ENCODE measurements at regions not wholly inside any gene's neighbourhood (a gene's known extent, or its start where the extent isn't known, plus 50 kb on each side); places are given as distances from the start of the nearest gene placed in this dataset.

GRCh38 chr13:75073786-75074185, 408.2 kb downstream of the TBC1D4 start:
- H3K9me3 ChIP-seq, result no peaks in the 10 kb centered on the region
- TF ChIP-seq POLR2AphosphoS5 (IDR thresholded peaks at IDR 0.05), result no peak
- TF ChIP-seq POLR2A (IDR thresholded peaks at IDR 0.05), result no peak
- TF ChIP-seq, protein P1, sequence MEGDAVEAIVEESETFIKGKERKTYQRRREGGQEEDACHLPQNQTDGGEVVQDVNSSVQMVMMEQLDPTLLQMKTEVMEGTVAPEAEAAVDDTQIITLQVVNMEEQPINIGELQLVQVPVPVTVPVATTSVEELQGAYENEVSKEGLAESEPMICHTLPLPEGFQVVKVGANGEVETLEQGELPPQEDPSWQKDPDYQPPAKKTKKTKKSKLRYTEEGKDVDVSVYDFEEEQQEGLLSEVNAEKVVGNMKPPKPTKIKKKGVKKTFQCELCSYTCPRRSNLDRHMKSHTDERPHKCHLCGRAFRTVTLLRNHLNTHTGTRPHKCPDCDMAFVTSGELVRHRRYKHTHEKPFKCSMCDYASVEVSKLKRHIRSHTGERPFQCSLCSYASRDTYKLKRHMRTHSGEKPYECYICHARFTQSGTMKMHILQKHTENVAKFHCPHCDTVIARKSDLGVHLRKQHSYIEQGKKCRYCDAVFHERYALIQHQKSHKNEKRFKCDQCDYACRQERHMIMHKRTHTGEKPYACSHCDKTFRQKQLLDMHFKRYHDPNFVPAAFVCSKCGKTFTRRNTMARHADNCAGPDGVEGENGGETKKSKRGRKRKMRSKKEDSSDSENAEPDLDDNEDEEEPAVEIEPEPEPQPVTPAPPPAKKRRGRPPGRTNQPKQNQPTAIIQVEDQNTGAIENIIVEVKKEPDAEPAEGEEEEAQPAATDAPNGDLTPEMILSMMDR (IDR thresholded peaks at IDR 0.05), result no peak
- H3K27me3 ChIP-seq, result no peaks in the 10 kb centered on the region
- intact Hi-C loops (cut with DNase I; ENCODE audit: low total_unique reads), result no loop called here
- no peak overlapping the region for H3K4me3 ChIP-seq
- H3K4me1 ChIP-seq, result no peaks in the 10 kb centered on the region
- no peak overlapping the region for H3K27ac ChIP-seq
- no peaks in the 10 kb centered on the region for H3K36me3 ChIP-seq
- DNase-seq (ENCODE audit: low spot score in 2 of 2), result no peak

- DNase-seq (ENCODE audit: low spot score in 2 of 2), result no peak
- Histone ChIP-seq H3K27me3 (no peaks in the 10 kb centered on the region), H3K27ac (no peak overlapping the region), H3K36me3 (no peaks in the 10 kb centered on the region), H3K9me3 (no peaks in the 10 kb centered on the region), H3K4me3 (no peak overlapping the region), H3K4me1 (no peaks in the 10 kb centered on the region)
- intact Hi-C loops (cut with DNase I; ENCODE audit: low total_unique reads), result no loop called here
- TF ChIP-seq, protein P1 (IDR thresholded peaks at IDR 0.05), result no peak
- TF ChIP-seq POLR2A (IDR thresholded peaks at IDR 0.05) (no peak), POLR2AphosphoS5 (IDR thresholded peaks at IDR 0.05) (no peak)
These were observed 409.1 kb downstream of the TBC1D4 start for GRCh38 chr13:75072891-75073290.

GRCh38 chr13:75072368-75072767, 409.6 kb downstream of the TBC1D4 start:
- Histone ChIP-seq H3K4me1 (no peaks in the 10 kb centered on the region), H3K9me3 (no peaks in the 10 kb centered on the region), H3K36me3 (no peaks in the 10 kb centered on the region), H3K27me3 (no peaks in the 10 kb centered on the region), H3K27ac (no peak overlapping the region), H3K4me3 (no peak overlapping the region)
- no peak for TF ChIP-seq POLR2A (IDR thresholded peaks at IDR 0.05)
- TF ChIP-seq, protein P1 (IDR thresholded peaks at IDR 0.05), result no peak
- TF ChIP-seq POLR2AphosphoS5 (IDR thresholded peaks at IDR 0.05), result no peak
- intact Hi-C loops (cut with DNase I; ENCODE audit: low total_unique reads), result no loop called here
- no peak for DNase-seq (ENCODE audit: low spot score in 2 of 2)

DNA sequence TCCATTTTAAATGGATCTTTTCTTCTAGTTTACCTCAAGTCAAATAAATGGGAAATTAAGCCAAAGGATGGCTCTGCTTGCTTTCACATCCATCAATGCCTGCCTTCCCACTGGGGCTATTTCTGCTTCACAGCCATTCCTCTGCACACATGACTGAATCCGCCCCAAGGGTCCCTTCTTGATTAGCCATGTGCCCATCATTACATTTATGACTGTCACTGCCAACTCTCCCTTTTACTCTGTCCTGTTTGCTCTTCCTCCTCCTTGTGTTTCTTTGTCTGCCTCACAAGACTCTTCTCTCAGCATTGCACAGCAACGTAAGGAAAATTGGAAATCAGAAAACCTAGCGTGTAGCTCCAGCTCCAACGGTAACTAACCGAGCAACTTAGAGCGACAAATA, 410.2 kb downstream of the TBC1D4 start:
- Histone ChIP-seq H3K27me3 (no peaks in the 10 kb centered on the region), H3K36me3 (no peaks in the 10 kb centered on the region), H3K9me3 (no peaks in the 10 kb centered on the region), H3K4me3 (no peak overlapping the region), H3K27ac (no peak overlapping the region), H3K4me1 (no peaks in the 10 kb centered on the region)
- DNase-seq (ENCODE audit: low spot score in 2 of 2), result no peak
- intact Hi-C loops (cut with DNase I; ENCODE audit: low total_unique reads), result no loop called here
- no peak for TF ChIP-seq POLR2A (IDR thresholded peaks at IDR 0.05)
- TF ChIP-seq, protein P1 (IDR thresholded peaks at IDR 0.05), result no peak
- no peak for TF ChIP-seq POLR2AphosphoS5 (IDR thresholded peaks at IDR 0.05)

DNA sequence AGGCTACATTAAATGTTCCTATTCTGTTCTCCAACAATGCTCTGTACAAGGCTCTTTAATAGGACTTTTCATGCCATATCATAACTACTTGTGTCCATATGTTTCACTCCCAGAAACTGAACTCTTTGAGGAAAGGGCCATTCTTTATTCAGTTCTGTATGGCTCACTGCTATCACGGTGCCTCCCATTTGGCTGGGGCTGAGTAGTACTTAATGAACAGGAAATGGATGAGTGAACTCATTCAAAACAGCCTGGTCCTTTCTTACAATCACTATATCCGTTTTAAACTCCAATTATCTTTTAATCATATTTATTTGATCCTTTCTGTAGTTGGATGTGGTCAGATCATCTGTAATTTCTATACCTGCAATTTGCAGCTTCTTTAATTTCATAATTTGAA, 410.6 kb downstream of the TBC1D4 start:
- no peaks in the 10 kb centered on the region for H3K4me1 ChIP-seq
- H3K36me3 ChIP-seq, result no peaks in the 10 kb centered on the region
- intact Hi-C loops (cut with DNase I; ENCODE audit: low total_unique reads), result no loop called here
- H3K4me3 ChIP-seq, result no peak overlapping the region
- no peak overlapping the region for H3K27ac ChIP-seq
- TF ChIP-seq POLR2AphosphoS5 (IDR thresholded peaks at IDR 0.05) (no peak), POLR2A (IDR thresholded peaks at IDR 0.05) (no peak)
- TF ChIP-seq, protein P1 (IDR thresholded peaks at IDR 0.05), result no peak
- DNase-seq (ENCODE audit: low spot score in 2 of 2), result no peak
- no peaks in the 10 kb centered on the region for H3K27me3 ChIP-seq
- H3K9me3 ChIP-seq, result no peaks in the 10 kb centered on the region

Data from breast epithelium (tissue), 4 donors.